ENCODE measurements at regions not wholly inside any gene's neighbourhood (a gene's known extent, or its start where the extent isn't known, plus 50 kb on each side); places are given as distances from the start of the nearest gene placed in this dataset.

DNA sequence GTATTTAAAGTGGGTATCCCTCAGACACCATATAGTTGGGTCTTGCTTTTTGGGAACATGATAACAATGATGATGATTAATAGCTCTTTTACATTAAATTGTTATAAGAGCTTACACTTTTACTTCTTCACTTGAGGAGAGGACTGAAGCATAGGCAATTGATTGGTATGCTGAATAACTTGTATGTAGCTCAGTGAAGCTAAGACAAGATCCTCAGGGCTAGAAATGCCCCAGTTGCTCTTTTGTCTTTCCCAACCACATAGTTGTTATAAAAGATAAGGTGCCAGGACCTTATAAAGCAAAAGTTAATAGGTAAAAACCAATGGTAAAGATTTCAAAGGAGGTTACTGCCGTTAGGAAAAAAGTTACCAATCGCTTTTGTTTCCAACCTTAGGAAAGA lies 123.4 kb downstream of the KCNK1 start:
- TF ChIP-seq SPI1 (IDR thresholded peaks at IDR 0.05; ENCODE audit: borderline replicate concordance, low read depth): no peak
- TF ChIP-seq GABPA (IDR thresholded peaks at IDR 0.05; ENCODE audit: low read depth): no peak
- TF ChIP-seq, protein P1, sequence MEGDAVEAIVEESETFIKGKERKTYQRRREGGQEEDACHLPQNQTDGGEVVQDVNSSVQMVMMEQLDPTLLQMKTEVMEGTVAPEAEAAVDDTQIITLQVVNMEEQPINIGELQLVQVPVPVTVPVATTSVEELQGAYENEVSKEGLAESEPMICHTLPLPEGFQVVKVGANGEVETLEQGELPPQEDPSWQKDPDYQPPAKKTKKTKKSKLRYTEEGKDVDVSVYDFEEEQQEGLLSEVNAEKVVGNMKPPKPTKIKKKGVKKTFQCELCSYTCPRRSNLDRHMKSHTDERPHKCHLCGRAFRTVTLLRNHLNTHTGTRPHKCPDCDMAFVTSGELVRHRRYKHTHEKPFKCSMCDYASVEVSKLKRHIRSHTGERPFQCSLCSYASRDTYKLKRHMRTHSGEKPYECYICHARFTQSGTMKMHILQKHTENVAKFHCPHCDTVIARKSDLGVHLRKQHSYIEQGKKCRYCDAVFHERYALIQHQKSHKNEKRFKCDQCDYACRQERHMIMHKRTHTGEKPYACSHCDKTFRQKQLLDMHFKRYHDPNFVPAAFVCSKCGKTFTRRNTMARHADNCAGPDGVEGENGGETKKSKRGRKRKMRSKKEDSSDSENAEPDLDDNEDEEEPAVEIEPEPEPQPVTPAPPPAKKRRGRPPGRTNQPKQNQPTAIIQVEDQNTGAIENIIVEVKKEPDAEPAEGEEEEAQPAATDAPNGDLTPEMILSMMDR (IDR thresholded peaks at IDR 0.05; ENCODE audit: insufficient read depth, low read length): no peak
- no peak for TF ChIP-seq POLR2AphosphoS5 (IDR thresholded peaks at IDR 0.05; ENCODE audit: low read depth)
- TF ChIP-seq, protein P2, sequence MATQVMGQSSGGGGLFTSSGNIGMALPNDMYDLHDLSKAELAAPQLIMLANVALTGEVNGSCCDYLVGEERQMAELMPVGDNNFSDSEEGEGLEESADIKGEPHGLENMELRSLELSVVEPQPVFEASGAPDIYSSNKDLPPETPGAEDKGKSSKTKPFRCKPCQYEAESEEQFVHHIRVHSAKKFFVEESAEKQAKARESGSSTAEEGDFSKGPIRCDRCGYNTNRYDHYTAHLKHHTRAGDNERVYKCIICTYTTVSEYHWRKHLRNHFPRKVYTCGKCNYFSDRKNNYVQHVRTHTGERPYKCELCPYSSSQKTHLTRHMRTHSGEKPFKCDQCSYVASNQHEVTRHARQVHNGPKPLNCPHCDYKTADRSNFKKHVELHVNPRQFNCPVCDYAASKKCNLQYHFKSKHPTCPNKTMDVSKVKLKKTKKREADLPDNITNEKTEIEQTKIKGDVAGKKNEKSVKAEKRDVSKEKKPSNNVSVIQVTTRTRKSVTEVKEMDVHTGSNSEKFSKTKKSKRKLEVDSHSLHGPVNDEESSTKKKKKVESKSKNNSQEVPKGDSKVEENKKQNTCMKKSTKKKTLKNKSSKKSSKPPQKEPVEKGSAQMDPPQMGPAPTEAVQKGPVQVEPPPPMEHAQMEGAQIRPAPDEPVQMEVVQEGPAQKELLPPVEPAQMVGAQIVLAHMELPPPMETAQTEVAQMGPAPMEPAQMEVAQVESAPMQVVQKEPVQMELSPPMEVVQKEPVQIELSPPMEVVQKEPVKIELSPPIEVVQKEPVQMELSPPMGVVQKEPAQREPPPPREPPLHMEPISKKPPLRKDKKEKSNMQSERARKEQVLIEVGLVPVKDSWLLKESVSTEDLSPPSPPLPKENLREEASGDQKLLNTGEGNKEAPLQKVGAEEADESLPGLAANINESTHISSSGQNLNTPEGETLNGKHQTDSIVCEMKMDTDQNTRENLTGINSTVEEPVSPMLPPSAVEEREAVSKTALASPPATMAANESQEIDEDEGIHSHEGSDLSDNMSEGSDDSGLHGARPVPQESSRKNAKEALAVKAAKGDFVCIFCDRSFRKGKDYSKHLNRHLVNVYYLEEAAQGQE (IDR thresholded peaks at IDR 0.05; ENCODE audit: insufficient replicate concordance, low read depth): no peak
- no peak overlapping the region for H3K27ac ChIP-seq (replicated peaks)
- H3K4me3 ChIP-seq (replicated peaks; ENCODE audit: insufficient read depth, low read length): no peak overlapping the region
- DNase-seq (ENCODE audit: low read depth in 1 of 2, low spot score in 1 of 2): no peak
- H3K27me3 ChIP-seq (ENCODE audit: insufficient read depth, poor library complexity, severe bottlenecking): no peaks in the 10 kb centered on the region

DNA sequence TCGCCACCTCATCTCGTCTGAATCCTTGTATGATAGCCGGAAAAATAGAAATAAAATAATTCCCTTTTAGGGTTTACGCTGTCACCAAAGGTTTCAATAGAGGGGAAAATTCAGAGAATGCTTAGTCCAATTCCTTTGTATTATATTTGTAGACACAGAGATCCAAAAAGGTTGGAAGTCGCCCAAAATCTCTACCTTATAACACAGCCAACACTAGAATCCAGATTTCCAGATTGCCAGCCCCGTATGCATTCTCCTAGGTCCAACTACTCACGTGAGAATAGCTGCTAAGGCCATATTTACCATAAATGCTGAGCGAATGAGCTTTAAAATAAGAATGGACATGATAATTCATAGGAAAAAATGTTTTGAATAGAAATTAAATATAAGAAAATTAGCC lies 124.5 kb downstream of the KCNK1 start:
- no peak for DNase-seq (ENCODE audit: low read depth in 1 of 2, low spot score in 1 of 2)
- no peaks in the 10 kb centered on the region for H3K27me3 ChIP-seq (ENCODE audit: insufficient read depth, poor library complexity, severe bottlenecking)
- H3K4me3 ChIP-seq (replicated peaks; ENCODE audit: insufficient read depth, low read length): no peak overlapping the region
- TF ChIP-seq, protein P1 (IDR thresholded peaks at IDR 0.05; ENCODE audit: insufficient read depth, low read length): no peak
- no peak for TF ChIP-seq SPI1 (IDR thresholded peaks at IDR 0.05; ENCODE audit: borderline replicate concordance, low read depth)
- TF ChIP-seq POLR2AphosphoS5 (IDR thresholded peaks at IDR 0.05; ENCODE audit: low read depth): no peak
- no peak for TF ChIP-seq GABPA (IDR thresholded peaks at IDR 0.05; ENCODE audit: low read depth)
- TF ChIP-seq, protein P2 (IDR thresholded peaks at IDR 0.05; ENCODE audit: insufficient replicate concordance, low read depth): no peak
- no peak overlapping the region for H3K27ac ChIP-seq (replicated peaks)

DNA sequence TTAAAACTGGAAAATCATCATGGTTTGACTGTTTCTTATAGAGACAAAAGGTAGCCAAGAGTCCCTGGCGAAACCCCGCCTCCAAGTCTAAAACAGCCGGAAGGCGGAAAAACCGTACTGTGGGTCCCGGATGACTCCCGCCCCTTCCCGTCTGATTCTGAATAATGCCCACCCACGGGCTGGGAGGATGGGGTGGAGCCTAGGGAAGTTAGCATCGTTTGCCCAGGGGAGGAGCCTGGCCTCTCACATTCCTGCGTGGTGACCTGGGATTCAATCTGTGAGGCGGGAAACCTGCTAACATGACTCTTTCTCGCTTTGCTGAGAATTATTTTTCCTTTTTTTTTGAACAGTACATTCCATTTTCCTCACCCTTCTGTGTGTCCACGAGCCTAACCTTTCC lies 124.9 kb downstream of the KCNK1 start:
- Histone ChIP-seq H3K27me3 (ENCODE audit: insufficient read depth, poor library complexity, severe bottlenecking) (no peaks in the 10 kb centered on the region), H3K27ac (replicated peaks) (no peak overlapping the region), H3K4me3 (replicated peaks; ENCODE audit: insufficient read depth, low read length) (no peak overlapping the region)
- no peak for TF ChIP-seq SPI1 (IDR thresholded peaks at IDR 0.05; ENCODE audit: borderline replicate concordance, low read depth)
- TF ChIP-seq GABPA (IDR thresholded peaks at IDR 0.05; ENCODE audit: low read depth): no peak
- TF ChIP-seq, protein P1 (IDR thresholded peaks at IDR 0.05; ENCODE audit: insufficient read depth, low read length): no peak
- TF ChIP-seq, protein P2 (IDR thresholded peaks at IDR 0.05; ENCODE audit: insufficient replicate concordance, low read depth): no peak
- no peak for TF ChIP-seq POLR2AphosphoS5 (IDR thresholded peaks at IDR 0.05; ENCODE audit: low read depth)
- DNase-seq (ENCODE audit: low read depth in 1 of 2, low spot score in 1 of 2): no peak
